ENCODE measurements at regions not wholly inside any gene's neighbourhood (a gene's known extent, or its start where the extent isn't known, plus 50 kb on each side); places are given as distances from the start of the nearest gene placed in this dataset.
"Not testable (repeated sequence)": the region's sequence is repeated elsewhere in the genome, so short reads cannot be mapped to it uniquely, and the experiment has no call there.

DNA sequence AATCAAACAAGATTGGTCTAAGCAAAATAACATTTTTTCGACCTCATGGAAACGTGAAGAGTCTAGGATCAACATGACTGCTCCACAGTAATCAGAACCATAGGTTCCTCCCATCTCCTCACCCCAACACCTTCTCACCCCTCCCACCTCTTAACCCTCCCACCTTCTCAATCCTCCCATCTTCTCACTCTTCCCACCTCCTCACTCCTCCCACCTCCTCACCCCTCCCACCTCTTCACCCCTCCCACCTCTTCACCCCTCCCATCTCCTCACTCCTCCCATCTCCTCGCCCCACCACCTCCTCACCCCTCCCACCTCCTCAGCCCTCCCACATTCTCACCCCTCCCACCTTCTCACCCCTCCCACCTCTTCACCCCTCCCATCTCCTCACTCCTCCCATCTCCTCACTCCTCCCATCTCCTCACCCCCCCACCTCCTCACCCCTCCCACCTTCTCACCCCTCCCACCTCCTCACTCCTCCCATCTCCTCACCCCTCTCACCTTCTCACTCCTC is 567.4 kb downstream of the C6orf118 start:
- no peak overlapping the region for H3K4me3 Mint-ChIP-seq
- CTCF ChIA-PET, result no interaction called here
- H3K36me3 Mint-ChIP-seq (ENCODE audit: low read depth), result no peaks in the 10 kb centered on the region
- POLR2A ChIA-PET, result no interaction called here
- H3K9me3 Mint-ChIP-seq, result peaks cover 12% of the 10 kb centered on the region
- H3K4me3 ChIP-seq (ENCODE audit: low read length), result no peak overlapping the region
- TF ChIP-seq, protein P1, sequence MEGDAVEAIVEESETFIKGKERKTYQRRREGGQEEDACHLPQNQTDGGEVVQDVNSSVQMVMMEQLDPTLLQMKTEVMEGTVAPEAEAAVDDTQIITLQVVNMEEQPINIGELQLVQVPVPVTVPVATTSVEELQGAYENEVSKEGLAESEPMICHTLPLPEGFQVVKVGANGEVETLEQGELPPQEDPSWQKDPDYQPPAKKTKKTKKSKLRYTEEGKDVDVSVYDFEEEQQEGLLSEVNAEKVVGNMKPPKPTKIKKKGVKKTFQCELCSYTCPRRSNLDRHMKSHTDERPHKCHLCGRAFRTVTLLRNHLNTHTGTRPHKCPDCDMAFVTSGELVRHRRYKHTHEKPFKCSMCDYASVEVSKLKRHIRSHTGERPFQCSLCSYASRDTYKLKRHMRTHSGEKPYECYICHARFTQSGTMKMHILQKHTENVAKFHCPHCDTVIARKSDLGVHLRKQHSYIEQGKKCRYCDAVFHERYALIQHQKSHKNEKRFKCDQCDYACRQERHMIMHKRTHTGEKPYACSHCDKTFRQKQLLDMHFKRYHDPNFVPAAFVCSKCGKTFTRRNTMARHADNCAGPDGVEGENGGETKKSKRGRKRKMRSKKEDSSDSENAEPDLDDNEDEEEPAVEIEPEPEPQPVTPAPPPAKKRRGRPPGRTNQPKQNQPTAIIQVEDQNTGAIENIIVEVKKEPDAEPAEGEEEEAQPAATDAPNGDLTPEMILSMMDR (IDR thresholded peaks at IDR 0.05), result no peak
- no peaks in the 10 kb centered on the region for H3K27me3 ChIP-seq (ENCODE audit: control insufficient read depth in 1 of 2, insufficient read depth in 2 of 2, low read length in 2 of 2)
- H3K9me3 ChIP-seq (ENCODE audit: control insufficient read depth in 1 of 2, insufficient read depth in 1 of 2, low read length in 2 of 2), result peaks cover 0 to 13% of the 10 kb centered on the region in 2 experiments
- intact Hi-C loops (cut with DNase I, micrococcal nuclease), result no loop called here
- H3K4me1 ChIP-seq (ENCODE audit: insufficient read depth, low read length), result no peaks in the 10 kb centered on the region
- no peak overlapping the region for H3K27ac ChIP-seq (ENCODE audit: low read depth in 1 of 2, low read length in 2 of 2)
- DNase-seq, result no peak
- ATAC-seq (ENCODE audit: poor library complexity), result no peak
- no peak overlapping the region for H3K27ac Mint-ChIP-seq
- H3K36me3 ChIP-seq (ENCODE audit: insufficient read depth, low read length), result no peaks in the 10 kb centered on the region
- no peaks in the 10 kb centered on the region for H3K4me1 Mint-ChIP-seq (ENCODE audit: low read depth)
- H3K27me3 Mint-ChIP-seq, result no peaks in the 10 kb centered on the region

- H3K4me1 ChIP-seq (ENCODE audit: insufficient read depth, low read length); H3K27ac ChIP-seq (ENCODE audit: low read depth in 1 of 2, low read length in 2 of 2); DNase-seq; ATAC-seq (ENCODE audit: poor library complexity); H3K9me3 Mint-ChIP-seq; H3K36me3 ChIP-seq (ENCODE audit: insufficient read depth, low read length); H3K27ac Mint-ChIP-seq; H3K27me3 ChIP-seq (ENCODE audit: control insufficient read depth in 1 of 2, insufficient read depth in 2 of 2, low read length in 2 of 2); intact Hi-C loops (cut with DNase I, micrococcal nuclease); H3K27me3 Mint-ChIP-seq; H3K36me3 Mint-ChIP-seq (ENCODE audit: low read depth); POLR2A ChIA-PET; CTCF ChIA-PET; H3K4me1 Mint-ChIP-seq (ENCODE audit: low read depth); H3K4me3 ChIP-seq (ENCODE audit: low read length); H3K4me3 Mint-ChIP-seq: not testable (repeated sequence)
- peaks cover 0 to 13% of the 10 kb centered on the region in 2 experiments for H3K9me3 ChIP-seq (ENCODE audit: control insufficient read depth in 1 of 2, insufficient read depth in 1 of 2, low read length in 2 of 2)
Measured at GRCh38 chr6:164736090-164736489, 573.3 kb downstream of the C6orf118 start.

- ChIA-PET POLR2A (no interaction called here), CTCF (no interaction called here)
- Histone ChIP-seq H3K27ac (ENCODE audit: low read depth in 1 of 2, low read length in 2 of 2) (no peak overlapping the region), H3K27me3 (ENCODE audit: control insufficient read depth in 1 of 2, insufficient read depth in 2 of 2, low read length in 2 of 2) (no peaks in the 10 kb centered on the region), H3K4me3 (ENCODE audit: low read length) (no peak overlapping the region), H3K9me3 (ENCODE audit: control insufficient read depth in 1 of 2, insufficient read depth in 1 of 2, low read length in 2 of 2) (peaks cover 0 to 14% of the 10 kb centered on the region in 2 experiments), H3K36me3 (ENCODE audit: insufficient read depth, low read length) (no peaks in the 10 kb centered on the region), H3K4me1 (ENCODE audit: insufficient read depth, low read length) (no peaks in the 10 kb centered on the region)
- Mint-ChIP-seq H3K9me3 (peaks cover 2% of the 10 kb centered on the region), H3K4me3 (no peak overlapping the region), H3K36me3 (ENCODE audit: low read depth) (no peaks in the 10 kb centered on the region), H3K27me3 (no peaks in the 10 kb centered on the region), H3K4me1 (ENCODE audit: low read depth) (no peaks in the 10 kb centered on the region), H3K27ac (no peak overlapping the region)
- no peak for DNase-seq
- TF ChIP-seq, protein P1 (IDR thresholded peaks at IDR 0.05), result no peak
- intact Hi-C loops (cut with DNase I, micrococcal nuclease), result no loop called here
- no peak for ATAC-seq (ENCODE audit: poor library complexity)
Measured at GRCh38 chr6:164731539-164731938, 577.9 kb downstream of the C6orf118 start.

GRCh38 chr6:164721460-164721859 is 587.9 kb downstream of the C6orf118 start:
- Mint-ChIP-seq H3K4me3 (no peak overlapping the region), H3K36me3 (ENCODE audit: low read depth) (no peaks in the 10 kb centered on the region), H3K27ac (no peak overlapping the region), H3K9me3 (peaks cover 4% of the 10 kb centered on the region), H3K27me3 (no peaks in the 10 kb centered on the region), H3K4me1 (ENCODE audit: low read depth) (no peaks in the 10 kb centered on the region)
- Histone ChIP-seq H3K4me1 (ENCODE audit: insufficient read depth, low read length) (no peaks in the 10 kb centered on the region), H3K27me3 (ENCODE audit: control insufficient read depth in 1 of 2, insufficient read depth in 2 of 2, low read length in 2 of 2) (no peaks in the 10 kb centered on the region), H3K4me3 (ENCODE audit: low read length) (no peak overlapping the region), H3K27ac (ENCODE audit: low read depth in 1 of 2, low read length in 2 of 2) (no peak overlapping the region), H3K36me3 (ENCODE audit: insufficient read depth, low read length) (no peaks in the 10 kb centered on the region), H3K9me3 (ENCODE audit: control insufficient read depth in 1 of 2, insufficient read depth in 1 of 2, low read length in 2 of 2) (no peaks in the 10 kb centered on the region)
- ChIA-PET CTCF (no interaction called here), POLR2A (no interaction called here)
- TF ChIP-seq, protein P1 (IDR thresholded peaks at IDR 0.05), result no peak
- no peak for DNase-seq
- ATAC-seq (ENCODE audit: poor library complexity), result no peak
- intact Hi-C loops (cut with DNase I, micrococcal nuclease), result no loop called here

All from CD4-positive, alpha-beta T cell (primary cell).